Trophoblast cell (in vitro differentiated cells and primary cell): ENCODE measurements at regions not wholly inside any gene's neighbourhood (a gene's known extent, or its start where the extent isn't known, plus 50 kb on each side); places are given as distances from the start of the nearest gene placed in this dataset.
"Not testable (repeated sequence)": the region's sequence is repeated elsewhere in the genome, so short reads cannot be mapped to it uniquely, and the experiment has no call there.

ENCODE experiments used
- DNase-seq, 2 donors: peaks; one replicate each; pipeline ENCODE4 v3.0.0-alpha.2; 2016
- H2AFZ ChIP-seq: 2 replicates; pipeline ENCODE4 v1.6.1; 2013; ENCODE audit warnings: low read length, moderate library complexity, mild to moderate bottlenecking; ENCODE audit not compliant: insufficient read depth, poor library complexity
- H2AK5ac ChIP-seq: 2 replicates; pipeline ENCODE4 v1.6.1; 2013; ENCODE audit warnings: mild to moderate bottlenecking, low read length
- H2BK120ac ChIP-seq: 2 replicates; pipeline ENCODE4 v1.6.1; 2013; ENCODE audit warnings: low read length, mild to moderate bottlenecking, moderate library complexity; ENCODE audit not compliant: insufficient read depth, poor library complexity
- H2BK12ac ChIP-seq: 2 replicates; pipeline ENCODE4 v1.6.1; 2013; ENCODE audit warnings: mild to moderate bottlenecking, low read length, moderate library complexity
- H2BK5ac ChIP-seq: 2 replicates; pipeline ENCODE4 v1.6.1; 2013; ENCODE audit warnings: low read length, low read depth, moderate library complexity, mild to moderate bottlenecking; ENCODE audit not compliant: poor library complexity
- H3K14ac ChIP-seq: 2 replicates; pipeline ENCODE4 v1.6.1; 2013; ENCODE audit warnings: mild to moderate bottlenecking, low read length
- H3K18ac ChIP-seq: 2 replicates; pipeline ENCODE4 v1.6.1; 2013; ENCODE audit warnings: mild to moderate bottlenecking, low read length
- H3K23ac ChIP-seq: 2 replicates; pipeline ENCODE4 v1.6.1; 2013; ENCODE audit warnings: low read length
- H3K27ac ChIP-seq: 2 replicates; pipeline ENCODE4 v1.5.1; 2013; ENCODE audit warnings: low read depth, mild to moderate bottlenecking, inconsistent platforms, low read length, moderate library complexity
- H3K27me3 ChIP-seq: 2 replicates; pipeline ENCODE4 v1.6.1; 2013; ENCODE audit warnings: inconsistent platforms, mild to moderate bottlenecking, low read length, moderate library complexity; ENCODE audit not compliant: insufficient read depth
- H3K36me3 ChIP-seq, 2 experiments: 1 replicate in 1 of 2; 2 replicates in 1 of 2; pipeline ENCODE4 v1.6.1; 2013; ENCODE audit warnings: low read length in 2 of 2, mild to moderate bottlenecking in 2 of 2, moderate library complexity in 1 of 2; ENCODE audit not compliant: insufficient read depth in 2 of 2, control insufficient read depth in 1 of 2
- H3K4ac ChIP-seq: 2 replicates; pipeline ENCODE4 v1.6.1; 2013; ENCODE audit warnings: low read depth, mild to moderate bottlenecking, low read length, moderate library complexity
- H3K4me1 ChIP-seq, 2 experiments: 1 replicate in 1 of 2; 2 replicates in 1 of 2; pipeline ENCODE4 v1.6.1; 2013; ENCODE audit warnings: low read length in 2 of 2, mild to moderate bottlenecking in 2 of 2, moderate library complexity in 1 of 2; ENCODE audit not compliant: insufficient read depth in 2 of 2, control insufficient read depth in 1 of 2
- H3K4me2 ChIP-seq: 2 replicates; pipeline ENCODE4 v1.6.1; 2013; ENCODE audit warnings: inconsistent platforms, mild to moderate bottlenecking, low read length, moderate library complexity
- H3K4me3 ChIP-seq: 2 replicates; pipeline ENCODE4 v1.5.1; 2013; ENCODE audit warnings: mild to moderate bottlenecking, low read depth, low read length, inconsistent platforms
- H3K79me1 ChIP-seq: one replicate; pipeline ENCODE4 v1.6.1; 2013; ENCODE audit warnings: low read length
- H3K79me2 ChIP-seq: 2 replicates; pipeline ENCODE4 v1.6.1; 2013; ENCODE audit warnings: low read length, mild to moderate bottlenecking; ENCODE audit not compliant: control insufficient read depth, insufficient read depth, poor library complexity
- H3K9ac ChIP-seq: 2 replicates; pipeline ENCODE4 v1.6.1; 2013; ENCODE audit warnings: mild to moderate bottlenecking, low read length
- H3K9me3 ChIP-seq: 2 replicates; pipeline ENCODE4 v1.6.1; 2013; ENCODE audit warnings: low read depth, mild to moderate bottlenecking, control low read depth, inconsistent platforms, low read length; ENCODE audit not compliant: insufficient read depth
- H4K12ac ChIP-seq: 2 replicates; pipeline ENCODE4 v1.6.1; 2013; ENCODE audit warnings: low read depth, mild to moderate bottlenecking, low read length, moderate library complexity
- H4K8ac ChIP-seq: 2 replicates; pipeline ENCODE4 v1.6.1; 2013; ENCODE audit warnings: low read depth, mild to moderate bottlenecking, low read length, moderate library complexity
- H4K91ac ChIP-seq: one replicate; pipeline ENCODE4 v1.6.1; 2013; ENCODE audit warnings: low read depth, mild to moderate bottlenecking, low read length, moderate library complexity
- WGBS: extraction: QIAGEN DNeasy Blood & Tissue Kit; methylation state at CpG from one replicate; pipeline ENCODE4 v1.1.7; 2013; ENCODE audit warnings: missing lambda C conversion rate; ENCODE audit not compliant: insufficient read length, insufficient coverage; ENCODE audit errors: extremely low coverage; 5-methylcytosine and 5-hydroxymethylcytosine counted together

- H4K8ac ChIP-seq, H3K4me3 ChIP-seq, H3K4ac ChIP-seq, H3K27me3 ChIP-seq, H4K91ac ChIP-seq, H3K18ac ChIP-seq, H3K79me2 ChIP-seq, H3K9me3 ChIP-seq, DNase-seq, H2AK5ac ChIP-seq, H3K9ac ChIP-seq, H3K4me1 ChIP-seq, H2BK120ac ChIP-seq, H2BK5ac ChIP-seq, H3K23ac ChIP-seq, H3K4me2 ChIP-seq, H3K79me1 ChIP-seq, H3K36me3 ChIP-seq, H3K14ac ChIP-seq, H2BK12ac ChIP-seq, H4K12ac ChIP-seq, H2AFZ ChIP-seq, H3K27ac ChIP-seq: not testable (repeated sequence)
- no CpG with 5 or more reads among the region's 9 CpGs for WGBS
Measured at GRCh38 chr7:73190483-73191155, 104.8 kb upstream of the SPDYE9 start.

GRCh38 chr7:73188287-73188686 is 102.4 kb upstream of the SPDYE9 start:
- H3K36me3 ChIP-seq, H3K9me3 ChIP-seq, H4K8ac ChIP-seq, H3K9ac ChIP-seq, DNase-seq, H3K27me3 ChIP-seq, H3K18ac ChIP-seq, H4K12ac ChIP-seq, H3K27ac ChIP-seq, H3K23ac ChIP-seq, H4K91ac ChIP-seq, H2BK120ac ChIP-seq, H2BK5ac ChIP-seq, H3K4me3 ChIP-seq, H2BK12ac ChIP-seq, H2AFZ ChIP-seq, H3K79me2 ChIP-seq, H3K4me2 ChIP-seq, H3K14ac ChIP-seq, H3K4me1 ChIP-seq, H2AK5ac ChIP-seq, H3K4ac ChIP-seq, H3K79me1 ChIP-seq: not testable (repeated sequence)
- WGBS: no CpG with 5 or more reads among the region's 9 CpGs

GRCh38 chr7:73186589-73187309 is 100.9 kb upstream of the SPDYE9 start:
- not testable (repeated sequence) for H3K14ac ChIP-seq, H3K4me2 ChIP-seq, DNase-seq, H3K23ac ChIP-seq, H4K12ac ChIP-seq, H3K18ac ChIP-seq, H3K36me3 ChIP-seq, H3K4me3 ChIP-seq, H3K27me3 ChIP-seq, H2BK5ac ChIP-seq, H3K27ac ChIP-seq, H3K4ac ChIP-seq, H3K79me1 ChIP-seq, H2AFZ ChIP-seq, H2BK120ac ChIP-seq, H2AK5ac ChIP-seq, H4K91ac ChIP-seq, H2BK12ac ChIP-seq, H3K79me2 ChIP-seq, H3K9me3 ChIP-seq, H3K4me1 ChIP-seq, H3K9ac ChIP-seq, H4K8ac ChIP-seq
- WGBS: no CpG with 5 or more reads among the region's 14 CpGs

DNA sequence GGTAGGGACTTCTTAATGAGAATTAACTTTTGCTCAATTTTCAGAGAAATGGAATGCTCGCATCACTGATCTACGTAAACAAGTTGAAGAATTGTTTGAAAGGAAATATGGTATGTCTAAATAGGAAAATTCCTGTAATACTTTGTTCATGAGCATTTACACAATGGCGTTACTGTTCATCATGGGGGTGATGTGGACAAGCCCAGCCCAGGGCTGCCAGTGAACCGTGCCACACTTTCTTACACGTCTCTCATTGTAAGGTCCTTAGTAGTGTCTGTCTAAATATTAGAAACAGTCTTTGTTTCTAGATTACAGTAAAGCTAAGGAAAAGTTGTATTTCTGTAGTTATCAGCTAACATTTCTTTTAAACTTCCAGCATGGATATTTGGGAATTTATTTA is 91.0 kb upstream of the SPDYE9 start:
- H3K9me3 ChIP-seq, H3K27me3 ChIP-seq, H3K4me3 ChIP-seq, H4K91ac ChIP-seq, H3K4me2 ChIP-seq, H3K79me2 ChIP-seq, H4K12ac ChIP-seq, DNase-seq, H3K14ac ChIP-seq, H3K27ac ChIP-seq, H3K4me1 ChIP-seq, H2BK5ac ChIP-seq, H3K23ac ChIP-seq, H2BK12ac ChIP-seq, H3K36me3 ChIP-seq, H2AK5ac ChIP-seq, H3K18ac ChIP-seq, H2BK120ac ChIP-seq, H3K79me1 ChIP-seq, H4K8ac ChIP-seq, H3K9ac ChIP-seq, H2AFZ ChIP-seq, H3K4ac ChIP-seq: not testable (repeated sequence)
- no CpG with 5 or more reads among the region's 5 CpGs for WGBS
